ENCODE measurements at regions not wholly inside any gene's neighbourhood (a gene's known extent, or its start where the extent isn't known, plus 50 kb on each side); places are given as distances from the start of the nearest gene placed in this dataset.

- TF ChIP-seq CTCF (IDR thresholded peaks at IDR 0.05) (no peak), POLR2A (IDR thresholded peaks at IDR 0.05) (no peak)
These were observed 508.8 kb upstream of the PTCHD4 start for GRCh38 chr6:48619771-48620170.
